HEK293 (cell line): ENCODE measurements at regions not wholly inside any gene's neighbourhood (a gene's known extent, or its start where the extent isn't known, plus 50 kb on each side); places are given as distances from the start of the nearest gene placed in this dataset.

ENCODE experiments used
- CTCF ChIA-PET: fragments of 350-600 bp; formaldehyde crosslinking; extraction: SDS; loops from one replicate; lab custom pipeline; 2021; ENCODE audit warnings: antibody characterized with exemption; lab: Yijun Ruan, JAX
- POLR2A ChIA-PET: fragments of 300-600 bp; formaldehyde crosslinking; extraction: SDS; loops from one replicate; lab custom pipeline; 2020; ENCODE audit warnings: antibody characterized with exemption, inconsistent platforms; lab: Yijun Ruan, JAX
- H3K27ac ChIP-seq: fragments of 200-500 bp; sonication (Bioruptor generic); 2 replicates; pipeline ENCODE4 v1.5.1; 2014; ENCODE audit warnings: low read depth, low read length, control low read depth, inconsistent platforms; ENCODE audit errors: extremely low read depth
- H3K36me3 ChIP-seq, 2 experiments: fragments of 200-500 bp in 1 of 2; sonication (Bioruptor generic) in 1 of 2; 1 replicate in 1 of 2; 2 replicates in 1 of 2; pipeline ENCODE4 v1.5.1; 2014 to 2017; ENCODE audit warnings: inconsistent platforms in 2 of 2, low read length in 2 of 2; ENCODE audit not compliant: control insufficient read depth in 2 of 2, insufficient read depth in 1 of 2
- H3K4me1 ChIP-seq: fragments of 200-500 bp; sonication (Bioruptor generic); 2 replicates; pipeline ENCODE4 v1.5.1; 2014; ENCODE audit warnings: mild to moderate bottlenecking, low read length, inconsistent platforms; ENCODE audit not compliant: control insufficient read depth, insufficient read depth
- H3K4me3 ChIP-seq: 2 replicates; pipeline ENCODE4 v1.5.1; 2011; ENCODE audit warnings: low read depth, mild to moderate bottlenecking, control low read depth, low read length, moderate library complexity
- H3K9me3 ChIP-seq: fragments of 200-500 bp; sonication (Bioruptor generic); 2 replicates; pipeline ENCODE4 v1.5.1; 2014; ENCODE audit warnings: low read depth, low read length, inconsistent platforms; ENCODE audit not compliant: control insufficient read depth, insufficient read depth
- IKZF3 ChIP-seq: fragments of 450-650 bp; IDR thresholded peaks from 2 replicates; pipeline ENCODE4 v1.5.0; 2018; ENCODE audit warnings: missing biosample characterization, mild to moderate bottlenecking, missing genetic modification characterization, moderate library complexity
- RBAK ChIP-seq: fragments of 450-650 bp; formaldehyde crosslinking; IDR thresholded peaks from 2 replicates; pipeline ENCODE4 v1.5.1; 2016; ENCODE audit warnings: missing biosample characterization, missing genetic modification characterization
- SCRT1 ChIP-seq: fragments of 450-650 bp; formaldehyde crosslinking; IDR thresholded peaks from 2 replicates; pipeline ENCODE4 v1.5.1; 2016; ENCODE audit warnings: missing biosample characterization, missing genetic modification characterization, borderline replicate concordance
- SCRT2 ChIP-seq: fragments of 450-650 bp; formaldehyde crosslinking; IDR thresholded peaks from 2 replicates; pipeline ENCODE4 v1.5.1; 2016; ENCODE audit warnings: missing biosample characterization, missing genetic modification characterization
- ZBTB7A ChIP-seq: fragments of 450-650 bp; formaldehyde crosslinking; IDR thresholded peaks from 2 replicates; pipeline ENCODE4 v1.5.1; 2016; ENCODE audit warnings: low read depth, missing biosample characterization, missing genetic modification characterization
- ZNF221 ChIP-seq: fragments of 450-650 bp; formaldehyde crosslinking; IDR thresholded peaks from 2 replicates; pipeline ENCODE4 v1.5.1; 2017; ENCODE audit warnings: missing biosample characterization, missing genetic modification characterization, borderline replicate concordance
- ZNF560 ChIP-seq: fragments of 450-650 bp; formaldehyde crosslinking; IDR thresholded peaks from 2 replicates; pipeline ENCODE4 v1.5.1; 2017; ENCODE audit warnings: missing biosample characterization, missing genetic modification characterization, borderline replicate concordance
- ZNF624 ChIP-seq: fragments of 450-650 bp; formaldehyde crosslinking; IDR thresholded peaks from 2 replicates; pipeline ENCODE4 v1.5.1; 2017; ENCODE audit warnings: missing biosample characterization, missing genetic modification characterization
- ZNF629 ChIP-seq: fragments of 450-650 bp; formaldehyde crosslinking; IDR thresholded peaks from 2 replicates; pipeline ENCODE4 v1.5.1; 2017; ENCODE audit warnings: missing biosample characterization, missing genetic modification characterization
- ZNF658 ChIP-seq: fragments of 450-650 bp; formaldehyde crosslinking; IDR thresholded peaks from 2 replicates; pipeline ENCODE4; 2016; ENCODE audit warnings: missing biosample characterization, missing genetic modification characterization
- ZNF677 ChIP-seq: fragments of 450-650 bp; IDR thresholded peaks from 2 replicates; pipeline ENCODE4 v1.5.0; 2018; ENCODE audit warnings: missing biosample characterization, mild to moderate bottlenecking, missing genetic modification characterization, moderate library complexity
- ZNF791 ChIP-seq: fragments of 450-650 bp; formaldehyde crosslinking; IDR thresholded peaks from 2 replicates; pipeline ENCODE4 v1.5.1; 2016; ENCODE audit warnings: missing biosample characterization, missing genetic modification characterization
- TF ChIP-seq, protein P1 (sequence below): fragments of 450-650 bp; formaldehyde crosslinking; conservative IDR thresholded peaks from 2 replicates; pipeline ENCODE4 v1.5.1; 2016; ENCODE audit warnings: low read depth, missing biosample characterization, missing genetic modification characterization
- TF ChIP-seq, protein P2 (sequence below): fragments of 450-650 bp; formaldehyde crosslinking; IDR thresholded peaks from 2 replicates; pipeline ENCODE4 v1.5.1; 2017; ENCODE audit warnings: missing biosample characterization, missing genetic modification characterization
- TF ChIP-seq, protein P3 (sequence below): fragments of 450-650 bp; formaldehyde crosslinking; IDR thresholded peaks from 2 replicates; pipeline ENCODE4 v1.5.1; 2017; ENCODE audit warnings: missing biosample characterization, missing genetic modification characterization
- TF ChIP-seq, protein P4 (sequence below): fragments of 450-650 bp; formaldehyde crosslinking; conservative IDR thresholded peaks from 2 replicates; pipeline ENCODE4 v1.5.1; 2016; ENCODE audit warnings: low read depth, missing biosample characterization, missing genetic modification characterization

DNA sequence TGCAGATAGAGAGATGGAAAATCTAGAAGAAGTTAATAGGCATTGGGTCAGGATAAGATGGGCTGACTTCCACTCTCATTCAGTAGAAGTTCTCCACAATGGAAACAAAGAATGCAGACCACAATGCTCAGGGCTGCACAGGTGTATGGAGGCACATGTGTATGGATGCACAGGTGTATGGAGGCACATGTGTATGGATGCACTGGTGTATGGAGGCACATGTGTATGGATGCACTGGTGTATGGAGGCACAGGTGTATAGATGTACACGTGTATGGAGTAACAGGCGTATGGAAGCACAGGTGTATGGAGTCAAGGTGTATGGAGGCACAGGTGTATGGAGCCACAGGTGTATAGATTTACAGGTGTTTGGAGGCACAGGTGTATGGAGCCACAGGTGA lies 285.7 kb upstream of the PPP2R2D start:
- H3K36me3 ChIP-seq, result no peaks in the 10 kb centered on the region
- CTCF ChIA-PET, result no interaction called here

DNA sequence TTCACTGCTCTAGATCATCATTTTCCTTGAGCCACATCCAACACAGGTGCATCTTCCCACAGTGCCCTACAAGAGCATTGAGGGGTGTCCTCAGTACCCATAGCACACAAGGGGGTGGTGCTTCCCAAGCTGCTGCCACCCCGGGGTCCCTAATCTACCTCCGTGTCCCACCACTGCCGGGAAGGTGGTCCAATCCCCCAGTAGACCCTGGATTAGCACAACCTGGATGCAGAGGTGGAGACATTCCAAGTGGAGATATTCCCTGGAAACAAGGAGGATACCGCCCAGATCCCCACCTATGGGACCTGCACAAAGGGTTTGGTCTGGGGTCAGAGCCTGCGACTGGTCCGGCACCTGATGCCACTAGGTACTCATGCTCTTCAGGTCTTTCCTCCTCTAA lies 284.8 kb upstream of the PPP2R2D start:
- Histone ChIP-seq H3K9me3 (no peaks in the 10 kb centered on the region), H3K4me1 (no peaks in the 10 kb centered on the region), H3K27ac (no peak overlapping the region), H3K4me3 (no peak overlapping the region), H3K36me3 (no peaks in the 10 kb centered on the region)
- CTCF ChIA-PET, result no interaction called here
- POLR2A ChIA-PET, result no interaction called here
- no peak for TF ChIP-seq ZNF624 (tag by site-specific recombination)
- no peak for TF ChIP-seq ZNF658 (tag by site-specific recombination)
- no peak for TF ChIP-seq ZNF791 (tag by site-specific recombination)
- no peak for TF ChIP-seq ZNF629 (tag by site-specific recombination)
- TF ChIP-seq, protein P1, sequence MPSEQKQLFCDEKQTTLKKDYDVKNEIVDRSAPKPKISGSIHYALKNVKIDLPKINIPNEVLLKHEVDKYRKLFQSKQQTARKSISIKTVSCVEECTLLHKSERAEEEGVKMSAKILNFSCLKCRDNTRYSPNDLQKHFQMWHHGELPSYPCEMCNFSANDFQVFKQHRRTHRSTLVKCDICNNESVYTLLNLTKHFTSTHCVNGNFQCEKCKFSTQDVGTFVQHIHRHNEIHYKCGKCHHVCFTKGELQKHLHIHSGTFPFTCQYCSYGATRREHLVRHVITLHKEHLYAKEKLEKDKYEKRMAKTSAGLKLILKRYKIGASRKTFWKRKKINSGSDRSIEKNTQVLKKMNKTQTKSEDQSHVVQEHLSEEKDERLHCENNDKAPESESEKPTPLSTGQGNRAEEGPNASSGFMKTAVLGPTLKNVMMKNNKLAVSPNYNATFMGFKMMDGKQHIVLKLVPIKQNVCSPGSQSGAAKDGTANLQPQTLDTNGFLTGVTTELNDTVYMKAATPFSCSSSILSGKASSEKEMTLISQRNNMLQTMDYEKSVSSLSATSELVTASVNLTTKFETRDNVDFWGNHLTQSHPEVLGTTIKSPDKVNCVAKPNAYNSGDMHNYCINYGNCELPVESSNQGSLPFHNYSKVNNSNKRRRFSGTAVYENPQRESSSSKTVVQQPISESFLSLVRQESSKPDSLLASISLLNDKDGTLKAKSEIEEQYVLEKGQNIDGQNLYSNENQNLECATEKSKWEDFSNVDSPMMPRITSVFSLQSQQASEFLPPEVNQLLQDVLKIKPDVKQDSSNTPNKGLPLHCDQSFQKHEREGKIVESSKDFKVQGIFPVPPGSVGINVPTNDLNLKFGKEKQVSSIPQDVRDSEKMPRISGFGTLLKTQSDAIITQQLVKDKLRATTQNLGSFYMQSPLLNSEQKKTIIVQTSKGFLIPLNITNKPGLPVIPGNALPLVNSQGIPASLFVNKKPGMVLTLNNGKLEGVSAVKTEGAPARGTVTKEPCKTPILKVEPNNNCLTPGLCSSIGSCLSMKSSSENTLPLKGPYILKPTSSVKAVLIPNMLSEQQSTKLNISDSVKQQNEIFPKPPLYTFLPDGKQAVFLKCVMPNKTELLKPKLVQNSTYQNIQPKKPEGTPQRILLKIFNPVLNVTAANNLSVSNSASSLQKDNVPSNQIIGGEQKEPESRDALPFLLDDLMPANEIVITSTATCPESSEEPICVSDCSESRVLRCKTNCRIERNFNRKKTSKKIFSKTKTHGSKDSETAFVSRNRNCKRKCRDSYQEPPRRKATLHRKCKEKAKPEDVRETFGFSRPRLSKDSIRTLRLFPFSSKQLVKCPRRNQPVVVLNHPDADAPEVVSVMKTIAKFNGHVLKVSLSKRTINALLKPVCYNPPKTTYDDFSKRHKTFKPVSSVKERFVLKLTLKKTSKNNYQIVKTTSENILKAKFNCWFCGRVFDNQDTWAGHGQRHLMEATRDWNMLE, result no peak
- TF ChIP-seq, protein P2, sequence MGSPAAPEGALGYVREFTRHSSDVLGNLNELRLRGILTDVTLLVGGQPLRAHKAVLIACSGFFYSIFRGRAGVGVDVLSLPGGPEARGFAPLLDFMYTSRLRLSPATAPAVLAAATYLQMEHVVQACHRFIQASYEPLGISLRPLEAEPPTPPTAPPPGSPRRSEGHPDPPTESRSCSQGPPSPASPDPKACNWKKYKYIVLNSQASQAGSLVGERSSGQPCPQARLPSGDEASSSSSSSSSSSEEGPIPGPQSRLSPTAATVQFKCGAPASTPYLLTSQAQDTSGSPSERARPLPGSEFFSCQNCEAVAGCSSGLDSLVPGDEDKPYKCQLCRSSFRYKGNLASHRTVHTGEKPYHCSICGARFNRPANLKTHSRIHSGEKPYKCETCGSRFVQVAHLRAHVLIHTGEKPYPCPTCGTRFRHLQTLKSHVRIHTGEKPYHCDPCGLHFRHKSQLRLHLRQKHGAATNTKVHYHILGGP (tag by site-specific recombination), result no peak
- TF ChIP-seq, protein P3, sequence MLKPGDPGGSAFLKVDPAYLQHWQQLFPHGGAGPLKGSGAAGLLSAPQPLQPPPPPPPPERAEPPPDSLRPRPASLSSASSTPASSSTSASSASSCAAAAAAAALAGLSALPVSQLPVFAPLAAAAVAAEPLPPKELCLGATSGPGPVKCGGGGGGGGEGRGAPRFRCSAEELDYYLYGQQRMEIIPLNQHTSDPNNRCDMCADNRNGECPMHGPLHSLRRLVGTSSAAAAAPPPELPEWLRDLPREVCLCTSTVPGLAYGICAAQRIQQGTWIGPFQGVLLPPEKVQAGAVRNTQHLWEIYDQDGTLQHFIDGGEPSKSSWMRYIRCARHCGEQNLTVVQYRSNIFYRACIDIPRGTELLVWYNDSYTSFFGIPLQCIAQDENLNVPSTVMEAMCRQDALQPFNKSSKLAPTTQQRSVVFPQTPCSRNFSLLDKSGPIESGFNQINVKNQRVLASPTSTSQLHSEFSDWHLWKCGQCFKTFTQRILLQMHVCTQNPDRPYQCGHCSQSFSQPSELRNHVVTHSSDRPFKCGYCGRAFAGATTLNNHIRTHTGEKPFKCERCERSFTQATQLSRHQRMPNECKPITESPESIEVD (tag by site-specific recombination), result no peak
- no peak for TF ChIP-seq ZBTB7A
- TF ChIP-seq ZNF677 (tag by site-specific recombination), result no peak
- no peak for TF ChIP-seq RBAK
- no peak for TF ChIP-seq IKZF3 (tag by site-specific recombination)
- TF ChIP-seq ZNF560 (tag by site-specific recombination), result no peak
- no peak for TF ChIP-seq ZNF221 (tag by site-specific recombination)
- TF ChIP-seq, all 188 proteins: peak for 0

More for the DNA sequence above, 285.7 kb upstream of the PPP2R2D start:
- TF ChIP-seq, protein P4, sequence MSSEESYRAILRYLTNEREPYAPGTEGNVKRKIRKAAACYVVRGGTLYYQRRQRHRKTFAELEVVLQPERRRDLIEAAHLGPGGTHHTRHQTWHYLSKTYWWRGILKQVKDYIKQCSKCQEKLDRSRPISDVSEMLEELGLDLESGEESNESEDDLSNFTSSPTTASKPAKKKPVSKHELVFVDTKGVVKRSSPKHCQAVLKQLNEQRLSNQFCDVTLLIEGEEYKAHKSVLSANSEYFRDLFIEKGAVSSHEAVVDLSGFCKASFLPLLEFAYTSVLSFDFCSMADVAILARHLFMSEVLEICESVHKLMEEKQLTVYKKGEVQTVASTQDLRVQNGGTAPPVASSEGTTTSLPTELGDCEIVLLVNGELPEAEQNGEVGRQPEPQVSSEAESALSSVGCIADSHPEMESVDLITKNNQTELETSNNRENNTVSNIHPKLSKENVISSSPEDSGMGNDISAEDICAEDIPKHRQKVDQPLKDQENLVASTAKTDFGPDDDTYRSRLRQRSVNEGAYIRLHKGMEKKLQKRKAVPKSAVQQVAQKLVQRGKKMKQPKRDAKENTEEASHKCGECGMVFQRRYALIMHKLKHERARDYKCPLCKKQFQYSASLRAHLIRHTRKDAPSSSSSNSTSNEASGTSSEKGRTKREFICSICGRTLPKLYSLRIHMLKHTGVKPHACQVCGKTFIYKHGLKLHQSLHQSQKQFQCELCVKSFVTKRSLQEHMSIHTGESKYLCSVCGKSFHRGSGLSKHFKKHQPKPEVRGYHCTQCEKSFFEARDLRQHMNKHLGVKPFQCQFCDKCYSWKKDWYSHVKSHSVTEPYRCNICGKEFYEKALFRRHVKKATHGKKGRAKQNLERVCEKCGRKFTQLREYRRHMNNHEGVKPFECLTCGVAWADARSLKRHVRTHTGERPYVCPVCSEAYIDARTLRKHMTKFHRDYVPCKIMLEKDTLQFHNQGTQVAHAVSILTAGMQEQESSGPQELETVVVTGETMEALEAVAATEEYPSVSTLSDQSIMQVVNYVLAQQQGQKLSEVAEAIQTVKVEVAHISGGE (tag by site-specific recombination), result no peak
- peak; percentile 32; the same call in 1 of the 2 replicates for TF ChIP-seq SCRT2 (tag by site-specific recombination)
- TF ChIP-seq SCRT1 (tag by site-specific recombination), result peak; percentile 82; the same call in 1 of the 2 replicates
- Histone ChIP-seq H3K4me3 (no peak overlapping the region), H3K27ac (no peak overlapping the region), H3K9me3 (no peaks in the 10 kb centered on the region), H3K4me1 (no peaks in the 10 kb centered on the region)
- POLR2A ChIA-PET, result no interaction called here
